SIG-M5 treated with dmso at 0.1 percent for 504 hours (cell line): ENCODE measurements at regions not wholly inside any gene's neighbourhood (a gene's known extent, or its start where the extent isn't known, plus 50 kb on each side); places are given as distances from the start of the nearest gene placed in this dataset.
"Not testable (repeated sequence)": the region's sequence is repeated elsewhere in the genome, so short reads cannot be mapped to it uniquely, and the experiment has no call there.

Experiments
- DNase-seq: peaks from one replicate; lab custom pipeline; 2025; ENCODE audit not compliant: unreplicated experiment; lab: John Stamatoyannopoulos, UW

DNA sequence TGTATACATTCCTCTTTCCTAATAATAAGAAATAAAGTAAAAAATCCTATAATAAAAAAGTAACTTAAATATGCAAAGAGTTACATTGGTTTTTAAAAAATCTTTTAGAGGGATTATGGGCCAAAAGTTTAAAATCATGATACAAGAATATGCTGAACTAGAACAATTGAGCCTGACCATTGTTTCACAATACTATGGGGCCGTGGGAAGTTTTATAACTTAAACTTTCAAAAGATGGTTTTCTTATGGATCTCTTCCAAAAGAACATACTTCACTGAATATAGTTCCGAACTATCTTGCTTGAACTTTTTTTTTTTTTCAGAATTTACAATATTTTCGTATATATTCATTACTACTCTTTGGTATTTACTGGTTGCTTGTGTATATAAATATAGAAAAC lies 97.6 kb downstream of the NFKBIZ start:
- no peak for DNase-seq

DNA sequence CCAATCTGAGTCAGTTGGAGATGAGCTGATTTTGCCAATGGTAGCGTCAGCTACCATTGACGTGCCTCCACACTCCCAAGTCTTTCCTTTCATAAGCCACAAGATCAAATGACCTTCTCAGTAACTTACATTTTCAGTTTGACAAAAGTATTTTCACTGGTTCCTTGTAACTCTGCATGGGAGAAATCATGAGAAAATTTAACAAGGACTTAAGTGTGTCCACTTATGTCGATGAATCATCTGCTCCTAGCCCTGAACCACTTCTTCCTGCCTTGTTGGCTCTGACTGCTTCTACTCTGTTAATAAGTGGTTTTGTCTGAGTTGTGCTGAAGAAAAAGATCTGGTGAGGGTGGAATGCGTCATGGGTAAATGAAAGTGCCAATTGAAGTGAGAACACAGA lies 101.2 kb downstream of the NFKBIZ start:
- no peak for DNase-seq

DNA sequence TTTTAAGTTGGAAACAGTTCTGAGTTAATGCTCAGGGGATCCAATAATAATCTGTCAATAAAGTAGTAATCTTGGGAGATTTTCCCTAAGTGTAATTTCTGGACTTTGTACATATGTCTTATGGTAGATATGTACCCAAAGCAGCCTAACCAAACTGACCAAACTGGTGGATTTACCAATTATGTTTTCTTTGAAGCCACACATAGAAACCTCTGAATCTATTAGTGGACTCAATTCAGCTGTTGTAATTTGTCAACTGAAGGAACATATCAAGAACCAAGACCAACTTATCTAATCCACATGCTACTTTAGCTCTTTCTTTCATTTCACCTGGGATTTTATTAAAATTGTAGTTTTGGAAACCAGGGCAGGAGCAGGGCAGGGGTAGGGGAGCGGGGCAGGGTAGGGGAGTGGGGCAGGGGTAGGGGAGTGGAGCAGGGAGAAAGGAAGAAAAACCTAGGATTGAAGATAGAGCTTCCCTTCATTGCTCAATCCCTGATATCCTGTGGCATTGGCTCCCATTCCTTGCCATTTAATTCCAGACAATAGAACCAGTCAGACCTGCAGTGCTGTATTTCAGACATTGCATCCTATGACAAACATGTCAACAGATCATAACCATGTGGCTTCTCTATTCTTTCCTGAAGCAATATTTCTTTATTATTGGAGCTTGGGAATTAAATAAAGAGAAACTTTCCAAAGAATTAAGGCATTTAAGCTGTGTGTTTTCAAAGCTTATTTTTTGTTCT lies 101.8 kb downstream of the NFKBIZ start:
- no peak for DNase-seq

DNA sequence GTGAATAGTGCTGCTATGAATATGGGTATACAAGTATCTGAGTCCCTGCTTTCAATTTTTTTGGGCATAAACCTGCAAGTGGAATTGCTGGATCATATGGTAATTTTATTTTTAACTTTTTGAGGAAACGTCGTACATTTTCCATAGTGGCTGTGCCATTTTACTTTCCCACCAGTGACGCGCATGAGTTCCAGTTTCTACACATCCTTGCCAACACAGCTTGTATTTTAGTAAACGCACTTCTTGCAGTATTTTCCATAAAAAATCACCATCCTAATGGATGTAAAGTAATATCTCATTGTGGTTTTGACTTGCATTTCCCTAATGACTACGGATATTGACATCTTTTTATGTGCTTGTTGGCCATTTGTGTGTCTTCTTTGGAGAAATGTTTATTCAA lies 105.0 kb downstream of the NFKBIZ start:
- DNase-seq, result no peak

DNA sequence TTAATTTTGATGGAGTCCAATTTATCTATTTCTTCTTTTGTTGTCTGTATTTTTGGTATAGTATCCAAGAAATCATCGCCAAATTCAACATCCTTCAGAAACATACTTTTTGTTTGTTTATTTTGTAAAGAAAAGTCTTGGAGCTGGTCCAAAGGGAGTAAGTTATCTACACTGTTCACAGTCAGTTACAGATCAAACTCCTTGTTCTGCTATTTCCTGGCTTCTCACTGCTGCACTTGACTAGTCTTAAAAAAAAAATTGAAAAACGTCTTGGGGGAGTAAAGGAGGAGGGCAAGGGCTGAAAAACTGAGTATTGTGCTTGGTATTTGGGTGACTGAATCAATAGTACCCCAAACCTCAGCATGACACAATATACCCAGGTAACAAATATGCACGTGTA lies 105.6 kb downstream of the NFKBIZ start:
- DNase-seq, result no peak

DNA sequence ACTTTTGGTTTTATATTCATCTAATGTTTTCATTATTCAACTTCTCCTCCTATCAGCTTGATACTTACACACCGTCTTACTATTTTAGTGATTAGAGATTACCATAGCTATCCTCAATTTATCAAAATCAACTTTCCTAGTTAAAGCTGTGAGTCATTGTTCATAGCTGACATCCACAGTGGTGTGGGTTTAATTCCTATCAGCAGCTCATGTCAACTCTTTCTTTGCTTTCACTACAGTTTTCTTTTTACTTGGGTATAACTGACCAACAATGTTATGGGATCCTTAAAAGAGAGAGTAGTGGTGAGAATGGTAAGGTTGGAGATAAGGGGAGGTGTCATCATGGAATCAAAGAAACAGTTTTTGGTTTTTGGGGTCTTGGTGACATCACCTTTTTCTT lies 112.7 kb downstream of the NFKBIZ start:
- no peak for DNase-seq

DNA sequence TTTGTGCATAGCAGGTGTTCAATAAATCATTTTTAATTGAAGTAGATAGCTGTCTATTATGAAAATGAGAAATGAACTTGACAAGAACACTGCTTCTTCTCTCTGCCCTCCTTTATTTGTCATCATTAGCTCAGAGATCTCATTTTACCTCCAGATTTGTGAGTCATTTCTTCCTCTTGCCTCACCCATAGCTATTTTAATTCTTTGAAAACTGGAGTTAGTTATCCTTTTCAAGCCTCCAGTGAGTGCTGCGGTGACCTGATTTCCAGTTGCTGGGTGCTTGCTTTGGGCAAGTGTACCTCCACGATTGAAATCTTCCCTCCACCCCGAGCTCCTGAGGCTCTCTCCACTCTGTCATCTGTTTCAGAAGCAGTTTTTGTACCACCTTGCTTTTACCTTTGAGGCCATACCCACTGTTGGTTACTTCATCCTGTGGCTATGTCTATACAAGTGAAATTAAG lies 114.6 kb downstream of the NFKBIZ start:
- peak; percentile 69 for DNase-seq

DNA sequence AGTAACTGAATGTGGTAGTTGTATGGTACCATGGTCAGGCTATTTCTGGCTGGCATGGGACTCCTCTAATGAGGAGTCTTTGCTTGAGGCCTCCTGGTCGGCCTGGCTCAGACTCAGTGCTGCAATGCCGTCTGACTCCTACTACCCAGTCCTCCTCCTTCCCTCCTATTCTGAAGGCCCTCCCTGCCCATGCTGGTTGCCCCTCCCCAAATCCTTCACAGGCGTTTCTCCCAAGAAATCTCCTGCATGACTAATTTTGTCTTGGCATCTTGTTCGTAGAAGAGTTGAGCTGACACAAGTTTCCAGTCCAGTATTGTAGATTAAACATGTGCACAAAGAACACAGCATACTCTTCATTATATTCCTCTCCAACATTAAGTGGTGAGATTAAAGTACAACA lies 115.5 kb downstream of the NFKBIZ start:
- DNase-seq, result no peak

DNA sequence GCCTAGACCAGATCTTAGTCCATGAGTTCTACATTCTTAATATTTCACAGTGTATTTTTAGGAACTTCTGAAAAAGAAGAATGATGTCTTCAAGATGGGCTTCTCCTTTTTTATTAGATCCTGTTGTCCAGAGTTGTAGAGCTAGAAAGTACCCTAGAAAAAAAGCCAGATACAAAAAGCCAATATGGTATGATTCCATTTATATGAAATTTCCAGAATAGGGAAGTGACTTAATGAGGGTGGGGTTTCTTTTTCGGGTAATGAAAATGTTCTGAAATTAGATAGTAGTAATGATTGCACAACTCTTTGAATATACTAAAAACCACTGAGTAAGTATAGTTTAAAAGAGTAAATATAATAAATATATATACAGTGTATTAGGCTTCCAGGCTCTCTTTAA lies 116.9 kb downstream of the NFKBIZ start:
- DNase-seq, result peak; percentile 81

DNA sequence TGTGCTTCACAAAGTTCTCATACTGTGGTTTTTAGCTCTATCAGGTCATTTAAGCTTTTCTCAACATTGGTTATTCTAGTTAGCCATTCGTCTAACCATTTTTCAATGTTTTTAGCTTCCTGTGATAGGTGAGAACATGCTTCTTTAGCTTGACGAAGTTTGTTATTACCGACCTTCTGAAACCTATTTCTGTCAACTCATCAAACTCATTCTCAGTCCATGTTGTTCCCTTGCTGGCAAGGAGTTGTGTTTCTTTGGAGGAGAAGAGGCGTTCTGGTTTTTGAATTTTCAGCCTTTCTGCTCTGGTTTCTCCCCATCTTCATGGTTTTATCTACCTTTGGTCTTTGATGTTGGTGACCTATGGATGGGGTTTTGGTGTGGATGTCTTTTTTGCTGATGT lies 120.9 kb downstream of the NFKBIZ start:
- no peak for DNase-seq

DNA sequence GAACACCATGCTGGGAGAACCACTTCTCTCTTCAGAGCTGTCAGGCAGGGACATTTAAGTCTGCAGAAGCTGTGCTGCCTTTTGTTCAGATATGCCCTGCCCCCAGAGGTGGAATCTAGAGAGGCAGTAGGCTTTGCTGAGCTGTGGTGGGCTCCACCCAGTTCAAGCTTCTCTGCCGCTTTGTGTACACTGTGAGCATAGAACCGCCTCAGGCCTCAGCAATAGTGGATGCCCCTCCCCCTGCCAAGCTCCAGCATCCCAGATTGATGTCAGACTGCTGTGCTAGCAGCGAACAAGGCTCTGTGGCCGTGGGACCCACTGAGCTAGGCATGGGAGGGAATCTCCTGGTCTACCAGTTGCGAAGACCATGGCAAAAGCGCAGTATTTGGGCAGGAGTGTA lies 121.6 kb downstream of the NFKBIZ start:
- DNase-seq, result no peak

DNA sequence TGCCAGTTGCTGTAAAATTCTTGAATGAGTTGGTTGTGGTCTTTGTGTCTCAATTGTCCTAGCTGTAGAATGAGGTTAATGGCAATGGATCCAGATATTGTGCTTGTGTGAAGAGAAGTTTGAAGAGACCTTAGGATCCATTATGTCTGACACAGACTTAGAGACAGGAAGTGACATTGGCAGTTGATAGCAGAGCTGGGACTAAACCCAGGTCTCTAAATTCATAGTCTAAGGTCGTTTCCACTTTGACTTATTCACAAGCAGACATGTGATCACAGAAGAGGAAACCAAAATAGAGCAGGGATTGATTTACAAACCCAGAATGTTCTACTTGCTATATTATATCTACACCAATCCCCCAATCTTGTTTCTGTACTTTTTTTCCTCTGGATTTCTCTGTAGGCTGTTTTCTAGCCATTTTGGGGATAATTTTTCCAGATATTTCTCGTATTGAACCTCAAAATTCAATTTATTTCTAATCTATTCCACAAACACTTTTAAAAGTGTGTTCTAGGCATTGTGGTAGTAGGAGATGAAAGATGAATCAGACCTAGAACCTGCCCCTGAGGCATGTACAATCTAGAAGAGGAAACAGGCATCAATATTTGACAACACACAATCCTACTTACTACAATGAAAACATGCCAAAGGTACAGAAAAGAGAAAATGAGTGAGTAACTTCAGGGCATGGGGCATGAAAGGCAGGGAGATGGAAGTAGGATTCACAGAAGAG lies 123.3 kb downstream of the NFKBIZ start:
- DNase-seq, result no peak

DNA sequence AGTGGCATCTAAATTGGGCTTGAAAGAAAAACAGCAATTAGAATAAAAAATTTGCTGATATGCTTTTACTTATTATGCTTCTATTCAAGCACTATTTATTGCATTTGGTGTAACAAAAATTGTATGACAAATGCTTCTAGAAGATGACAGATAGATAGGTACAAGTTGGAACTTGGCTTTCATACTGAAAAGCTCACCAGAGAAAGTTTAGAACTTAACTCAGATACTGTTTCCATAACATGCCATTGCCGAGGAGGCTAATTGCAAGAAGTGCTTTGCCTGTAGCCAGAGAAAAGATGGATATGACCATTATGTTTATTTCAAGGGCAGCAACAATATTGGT lies 123.8 kb downstream of the NFKBIZ start:
- DNase-seq, result no peak

DNA sequence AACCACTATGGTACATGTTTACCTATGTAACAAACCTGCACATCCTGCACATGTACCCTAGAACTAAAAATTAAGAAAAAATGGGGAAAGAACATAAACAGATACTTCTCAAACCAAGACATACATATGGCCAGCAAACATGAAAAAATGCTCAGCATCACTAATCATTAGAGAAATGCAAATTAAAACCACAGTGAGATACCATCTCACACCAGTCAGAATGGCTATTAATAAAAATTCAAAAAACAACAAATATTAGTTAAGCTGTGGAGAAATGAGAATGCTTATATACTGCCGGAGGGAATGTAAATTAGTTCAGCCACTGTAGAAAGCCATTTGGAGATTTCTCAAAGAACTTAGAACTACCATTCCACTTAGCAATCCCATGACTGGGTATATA lies 126.1 kb downstream of the NFKBIZ start:
- not testable (repeated sequence) for DNase-seq

DNA sequence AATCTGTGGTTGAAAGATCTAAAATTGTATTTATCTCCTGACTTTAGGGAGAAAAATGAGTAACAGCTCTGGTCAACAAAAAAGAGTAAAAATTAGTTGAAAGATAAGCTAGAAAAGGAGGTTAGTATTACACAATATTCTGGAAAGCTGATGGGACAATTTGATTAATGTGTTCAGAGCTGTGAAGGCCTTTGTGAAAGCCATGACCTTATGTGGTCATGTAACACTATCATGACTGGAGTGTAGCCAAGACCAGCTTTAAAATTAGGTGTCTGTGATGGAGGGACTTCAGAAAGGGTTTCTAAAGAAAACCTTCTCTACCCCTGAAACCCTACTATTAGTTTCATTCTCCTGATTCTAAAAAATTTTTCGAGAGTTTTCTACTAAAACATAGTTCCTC lies 127.2 kb downstream of the NFKBIZ start:
- DNase-seq, result no peak

DNA sequence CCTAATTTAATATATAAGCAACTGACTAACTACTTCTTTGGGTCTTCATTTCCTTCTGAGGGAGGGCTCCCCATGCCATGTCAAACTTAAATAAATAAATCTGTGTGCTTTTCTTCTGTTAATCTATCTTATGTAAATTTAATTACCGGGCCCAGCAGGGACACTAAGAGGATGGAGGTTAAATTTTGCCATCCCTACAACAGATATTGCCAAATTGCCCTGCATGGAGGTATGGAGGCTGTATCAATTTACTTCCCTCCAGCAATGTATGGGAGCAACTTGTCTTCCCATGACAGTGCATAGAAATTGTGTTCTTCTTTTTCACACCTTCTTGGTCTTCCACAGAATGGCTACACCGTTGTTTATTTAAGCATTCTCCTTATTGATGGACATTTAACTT lies 129.0 kb downstream of the NFKBIZ start:
- no peak for DNase-seq

DNA sequence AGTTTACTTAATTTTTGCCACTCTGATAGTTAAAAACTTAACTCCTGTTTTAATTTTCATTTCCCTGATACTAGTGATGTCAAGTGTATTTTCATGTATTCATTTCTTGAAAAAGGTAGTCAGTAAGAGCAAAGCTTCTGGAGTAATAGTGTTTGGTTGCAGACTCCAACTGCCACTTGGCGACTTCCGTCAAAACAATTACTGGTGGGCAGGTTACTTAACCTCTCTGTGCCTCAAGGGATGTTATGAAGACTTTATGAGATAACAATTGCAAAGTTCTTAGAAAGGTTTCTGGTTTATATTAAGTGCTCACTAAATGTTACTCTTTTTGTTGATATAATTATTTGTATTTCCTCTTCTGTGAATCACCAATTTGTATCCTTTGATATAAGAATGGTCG lies 129.7 kb downstream of the NFKBIZ start:
- peak; percentile 29 for DNase-seq

DNA sequence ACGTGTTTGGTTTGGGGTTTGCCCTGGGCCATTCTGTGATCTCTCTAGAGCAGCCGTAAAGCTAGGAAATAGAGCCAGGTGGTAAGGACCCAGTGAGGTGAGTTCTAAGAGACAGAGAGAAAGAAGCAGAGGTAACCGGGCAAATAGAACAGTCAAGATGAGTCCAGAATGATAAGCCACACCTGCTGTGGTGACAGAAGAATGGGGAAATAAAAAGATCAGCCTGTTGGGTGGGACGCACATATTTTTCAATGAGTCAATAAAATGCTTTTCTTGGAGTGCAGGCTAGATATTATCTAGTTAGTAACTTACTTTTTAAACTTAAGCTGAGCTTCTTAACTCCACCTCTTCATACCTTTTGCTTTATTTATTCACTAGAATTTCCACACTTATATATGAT lies 135.0 kb downstream of the NFKBIZ start:
- DNase-seq, result no peak

DNA sequence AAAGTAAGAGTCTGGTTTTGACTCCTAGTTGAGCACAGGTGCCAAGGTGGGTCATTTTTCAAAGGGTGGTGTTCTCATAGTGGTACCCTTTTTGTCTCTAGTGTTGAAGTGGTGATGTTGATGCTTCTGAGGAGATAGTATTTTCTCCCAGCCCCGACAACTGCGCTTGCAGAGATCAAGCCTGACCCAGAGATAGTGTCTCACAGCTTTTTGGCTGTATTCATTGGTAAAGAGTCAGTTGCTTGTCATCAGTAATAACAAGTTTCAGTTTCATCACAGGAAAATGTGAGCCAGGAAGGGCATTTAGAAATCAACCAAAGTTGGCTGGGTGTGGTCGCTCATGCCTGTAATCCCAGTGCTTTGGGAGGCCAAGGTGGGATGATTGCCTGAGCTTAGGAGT lies 139.3 kb downstream of the NFKBIZ start:
- peak; percentile 24 for DNase-seq

DNA sequence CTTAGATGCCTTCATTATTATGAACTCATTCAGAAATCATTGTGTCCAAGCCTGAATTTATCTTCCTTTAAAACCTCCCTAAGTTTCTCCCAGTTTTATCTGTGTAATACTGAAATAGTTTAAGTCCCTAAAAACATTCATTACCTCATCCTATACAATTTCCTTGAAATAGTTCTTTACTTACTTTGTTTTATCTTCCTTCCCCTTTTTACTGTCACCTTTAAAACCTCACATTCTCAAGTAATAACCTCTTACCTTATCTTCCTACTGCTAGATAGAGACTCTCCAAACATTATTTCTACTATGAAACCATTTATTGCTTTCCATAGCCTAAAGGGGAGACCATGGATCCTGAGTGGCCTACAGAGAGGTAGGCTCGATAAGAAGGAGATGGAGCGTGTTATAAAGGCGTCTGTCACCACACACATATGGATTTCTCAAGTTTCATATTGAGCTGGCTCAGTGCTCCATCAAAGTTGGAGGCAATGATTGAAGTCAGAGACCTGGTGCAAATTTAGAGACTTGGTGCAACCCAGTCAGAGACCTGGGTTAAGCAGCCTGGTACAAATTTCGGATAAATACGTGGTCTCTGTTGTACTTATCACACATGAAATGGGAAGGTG lies 140.4 kb downstream of the NFKBIZ start:
- DNase-seq, result no peak

DNA sequence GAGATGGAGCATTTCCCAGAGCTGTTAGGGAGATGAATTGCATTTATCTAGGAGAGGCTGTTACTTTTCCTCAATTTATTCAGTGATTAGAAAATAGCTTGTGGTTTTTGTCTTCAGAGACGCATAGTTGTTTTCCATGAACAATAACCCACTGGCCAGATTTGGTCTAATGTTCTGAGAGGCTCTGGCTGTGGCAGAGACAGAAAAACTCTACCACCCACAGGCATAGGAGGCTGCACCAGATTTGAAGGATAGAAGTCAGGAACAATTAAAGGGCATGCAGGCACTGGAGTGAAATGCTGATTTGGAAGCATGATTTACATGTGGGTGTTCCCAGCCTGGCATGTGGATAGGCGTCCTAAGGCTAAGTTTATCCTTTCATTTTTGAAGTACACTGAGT lies 143.5 kb downstream of the NFKBIZ start:
- DNase-seq, result no peak

DNA sequence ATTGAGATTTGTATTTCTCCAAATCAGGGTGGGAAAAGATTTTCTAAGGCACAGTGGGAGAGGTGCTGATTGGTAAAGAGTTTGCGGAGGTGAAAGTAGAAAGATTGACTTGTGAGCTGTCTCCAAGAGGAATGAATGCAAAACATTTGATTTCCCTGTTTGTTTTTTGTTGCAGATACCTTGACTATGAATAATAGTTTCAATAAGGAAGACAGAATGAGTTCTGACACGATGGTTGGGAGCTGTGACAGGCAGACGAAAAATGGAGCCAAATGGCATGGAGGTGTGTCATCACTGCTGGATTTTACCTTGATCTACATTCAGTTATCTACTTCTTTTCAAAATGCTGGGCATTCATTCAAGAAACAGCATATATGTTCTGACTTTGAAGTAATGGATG lies 145.1 kb downstream of the NFKBIZ start:
- DNase-seq, result no peak
